Femur (tissue), 1 donor: ENCODE measurements at regions not wholly inside any gene's neighbourhood (a gene's known extent, or its start where the extent isn't known, plus 50 kb on each side); places are given as distances from the start of the nearest gene placed in this dataset.
A peak's percentile ranks its signal among the peaks of the same experiment; 100 is the strongest.

Source experiments
- DNase-seq: peaks from one replicate; pipeline ENCODE4 v3.0.0-alpha.2; 2017

- no peak for DNase-seq
Measured at GRCh38 chr1:222284466-222284865, 263.4 kb downstream of the HHIPL2 start.

- peak; percentile 42 for DNase-seq
Measured at GRCh38 chr1:222283147-222283768, 264.6 kb downstream of the HHIPL2 start.

DNA sequence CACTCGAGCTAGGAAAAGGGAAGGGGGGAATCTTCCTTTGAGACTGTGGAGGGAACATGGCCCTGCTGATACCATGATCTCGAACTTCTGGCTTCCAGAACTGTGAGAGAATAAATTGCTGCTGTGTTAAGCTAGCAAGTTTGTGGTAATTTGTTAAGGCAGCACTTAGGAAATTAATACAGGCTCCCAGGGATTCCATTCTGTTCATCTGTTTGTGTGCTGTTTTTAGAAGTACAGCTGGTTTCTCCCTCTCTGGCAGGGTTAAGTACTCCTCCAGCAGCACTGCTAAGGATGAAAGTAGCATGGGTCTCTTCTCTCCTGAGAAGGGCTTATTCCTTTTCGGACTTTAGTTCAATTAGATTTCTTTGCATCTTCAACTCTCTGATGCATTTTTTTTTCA lies 268.3 kb downstream of the HHIPL2 start:
- no peak for DNase-seq

DNA sequence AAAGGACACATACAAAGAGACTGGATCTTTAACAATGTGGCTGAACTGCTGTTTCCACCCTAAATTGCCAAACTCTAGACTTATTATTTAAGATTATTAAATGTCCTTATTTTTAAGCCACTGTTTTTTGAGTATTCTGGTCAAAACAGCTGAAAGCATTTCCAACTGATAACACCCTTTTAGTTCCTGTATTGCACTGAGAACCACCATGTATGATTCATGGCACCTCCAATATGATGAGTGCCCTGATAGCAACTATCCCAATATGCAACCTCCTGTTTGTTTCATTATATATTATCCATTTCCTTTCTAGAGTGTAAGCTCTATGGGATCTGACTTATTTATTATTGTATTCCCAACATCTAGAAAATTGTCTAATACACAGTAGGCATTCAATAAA lies 269.4 kb downstream of the HHIPL2 start:
- DNase-seq = no peak

GRCh38 chr1:222275729-222276465 lies 272.0 kb downstream of the HHIPL2 start:
- peak; percentile 31 for DNase-seq

GRCh38 chr1:222275001-222275728 lies 272.7 kb downstream of the HHIPL2 start:
- no peak for DNase-seq

GRCh38 chr1:222266223-222267196 lies 281.4 kb downstream of the HHIPL2 start:
- DNase-seq = no peak

- no peak for DNase-seq
Measured at GRCh38 chr1:222263791-222264190, 284.1 kb downstream of the HHIPL2 start.

DNA sequence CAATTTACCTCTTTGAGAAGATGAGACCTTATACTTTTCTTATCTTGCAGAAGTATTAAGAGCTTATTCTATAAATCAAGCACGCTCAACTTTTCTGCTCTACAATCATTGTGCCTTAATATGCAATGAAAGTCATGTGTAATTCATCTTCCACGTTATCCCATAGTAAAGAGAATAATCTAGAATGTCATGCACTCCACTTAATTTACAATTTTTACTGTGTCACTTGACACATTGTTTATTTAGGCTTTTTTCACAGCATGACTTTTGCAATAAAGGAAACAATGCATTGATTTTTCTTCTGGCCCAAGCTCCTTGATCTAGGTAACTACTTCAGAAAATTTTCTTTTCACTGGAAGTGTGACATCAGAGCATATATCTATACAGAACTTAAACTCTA lies 290.9 kb downstream of the HHIPL2 start:
- no peak for DNase-seq

GRCh38 chr1:222256058-222256457 lies 291.8 kb downstream of the HHIPL2 start:
- no peak for DNase-seq

GRCh38 chr1:222252788-222253187 lies 295.1 kb downstream of the HHIPL2 start:
- no peak for DNase-seq

DNA sequence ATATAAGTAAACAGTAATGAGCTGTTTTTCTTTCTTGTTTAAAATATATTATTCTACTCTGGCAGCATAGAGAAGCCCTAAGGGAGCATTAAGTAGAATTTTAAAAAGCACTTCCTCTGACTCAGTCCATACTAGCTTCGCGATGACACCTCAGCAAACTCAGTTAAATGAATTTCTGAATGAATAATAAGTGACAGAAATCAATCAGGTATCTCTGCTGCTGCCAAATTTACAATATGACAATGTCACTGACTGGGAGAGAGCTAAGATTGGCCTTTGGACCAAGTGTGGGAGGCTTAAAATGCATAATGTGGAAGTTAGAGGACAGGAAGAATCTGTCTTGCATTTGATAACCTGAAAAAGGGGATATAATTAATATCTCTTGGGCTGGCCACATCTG lies 296.1 kb downstream of the HHIPL2 start:
- no peak for DNase-seq

DNA sequence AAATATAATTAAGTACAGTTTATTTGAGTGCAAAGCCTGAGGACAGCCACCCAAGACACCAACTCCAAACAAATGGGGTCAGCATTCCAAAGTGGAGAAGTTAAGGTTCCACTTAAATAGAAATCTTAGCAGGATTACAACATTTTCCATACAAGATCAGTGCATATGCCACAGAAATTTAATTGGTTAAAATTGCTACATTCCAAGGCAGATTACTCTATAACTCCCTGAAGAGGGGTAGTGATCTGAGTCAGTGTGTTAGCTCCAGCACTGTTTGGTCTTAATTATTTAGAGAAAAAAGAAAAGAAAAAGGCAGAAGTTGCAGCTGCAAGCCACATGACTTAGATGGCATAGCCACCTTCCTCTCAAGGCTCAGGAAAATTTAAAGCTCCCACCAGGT lies 297.5 kb downstream of the HHIPL2 start:
- DNase-seq = no peak

DNA sequence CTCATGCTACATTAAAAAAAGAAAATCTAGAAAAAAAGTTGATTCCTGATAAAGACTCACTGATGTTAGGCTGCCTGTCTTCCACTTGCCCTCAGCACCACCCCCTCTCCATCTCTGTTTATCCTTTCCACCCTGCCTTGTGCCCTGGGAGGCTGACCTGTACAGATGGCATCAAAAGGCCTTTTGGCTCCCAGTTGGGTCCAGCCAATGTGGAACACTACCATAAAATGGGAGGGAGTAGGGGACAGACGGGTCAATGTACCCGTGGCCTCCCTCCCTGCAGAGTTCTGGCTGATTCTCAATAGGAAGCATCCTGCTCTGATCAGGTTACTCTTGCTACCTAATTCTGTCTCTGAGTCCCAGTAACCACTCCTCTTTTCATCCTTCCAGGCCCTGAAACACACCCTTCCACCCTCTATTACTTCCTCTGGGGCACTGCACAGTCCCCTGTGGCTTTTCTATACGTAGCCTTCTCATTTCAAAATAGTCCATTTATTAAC lies 300.0 kb downstream of the HHIPL2 start:
- DNase-seq = no peak

GRCh38 chr1:222247081-222247480 lies 300.8 kb downstream of the HHIPL2 start:
- no peak for DNase-seq

- no peak for DNase-seq
Measured at GRCh38 chr1:222243902-222244301, 304.0 kb downstream of the HHIPL2 start.

DNA sequence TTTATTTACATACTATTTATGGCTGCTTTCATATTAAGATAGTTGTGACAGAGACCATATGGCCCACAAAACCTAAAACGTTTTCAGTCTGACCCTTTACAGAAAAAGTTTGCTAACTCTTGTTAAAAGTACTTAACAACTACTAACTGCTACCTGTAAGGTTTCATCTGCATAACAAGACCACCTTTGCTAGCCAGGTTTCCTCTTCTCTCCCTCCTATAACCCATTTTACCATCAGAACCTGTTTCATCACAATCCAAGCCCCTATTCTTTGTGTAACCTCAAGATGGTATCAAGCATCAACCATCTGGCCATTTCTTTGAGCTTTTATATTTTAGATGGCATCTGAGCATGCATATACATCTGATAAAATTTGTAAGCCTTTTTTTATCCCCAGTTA lies 305.4 kb downstream of the HHIPL2 start:
- DNase-seq = no peak

- no peak for DNase-seq
Measured at GRCh38 chr1:222241410-222241809, 306.5 kb downstream of the HHIPL2 start.

GRCh38 chr1:222240536-222241181 lies 307.2 kb downstream of the HHIPL2 start:
- no peak for DNase-seq

- no peak for DNase-seq
Measured at GRCh38 chr1:222239130-222239529, 308.8 kb downstream of the HHIPL2 start.

DNA sequence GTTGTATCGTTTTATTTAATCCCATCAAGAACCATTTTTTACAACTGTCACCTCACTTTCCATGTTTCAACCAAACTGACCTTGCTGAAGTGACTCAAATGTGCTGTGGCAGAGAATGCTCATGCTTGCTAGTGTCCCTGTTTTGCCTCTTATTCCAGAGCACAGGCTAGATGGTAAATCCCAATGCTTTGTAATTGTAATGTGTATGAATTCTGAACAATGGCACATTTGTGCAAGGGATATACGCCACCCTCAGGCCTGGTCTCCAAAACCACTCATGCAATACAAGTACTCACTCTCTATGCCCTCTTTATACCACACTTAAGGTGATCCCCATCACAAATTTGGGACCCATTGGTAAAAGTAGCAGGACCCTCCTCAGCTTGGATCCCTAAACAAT lies 313.6 kb downstream of the HHIPL2 start:
- no peak for DNase-seq
